COLO668 (cell line): ENCODE measurements at regions not wholly inside any gene's neighbourhood (a gene's known extent, or its start where the extent isn't known, plus 50 kb on each side); places are given as distances from the start of the nearest gene placed in this dataset.

Experiments
- DNase-seq: peaks from one replicate; lab custom pipeline; 2025; ENCODE audit not compliant: unreplicated experiment; lab: John Stamatoyannopoulos, UW

DNA sequence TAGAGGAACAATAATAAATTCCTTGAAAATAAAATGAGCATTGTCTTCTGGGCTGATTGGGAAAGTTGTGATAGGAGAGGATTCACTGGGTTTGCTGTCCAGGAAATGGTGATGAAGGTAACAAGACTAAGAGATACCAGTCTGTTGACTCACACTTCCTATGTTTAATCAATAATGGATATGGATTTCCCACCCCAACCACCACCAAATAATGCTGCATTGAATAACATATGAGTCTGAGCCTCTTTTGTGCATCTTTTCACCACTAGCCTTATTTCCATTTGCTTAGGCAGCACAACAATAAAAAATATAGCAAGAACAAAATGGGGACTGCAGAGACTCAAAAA is 120.2 kb upstream of the NFIB start:
- no peak for DNase-seq

DNA sequence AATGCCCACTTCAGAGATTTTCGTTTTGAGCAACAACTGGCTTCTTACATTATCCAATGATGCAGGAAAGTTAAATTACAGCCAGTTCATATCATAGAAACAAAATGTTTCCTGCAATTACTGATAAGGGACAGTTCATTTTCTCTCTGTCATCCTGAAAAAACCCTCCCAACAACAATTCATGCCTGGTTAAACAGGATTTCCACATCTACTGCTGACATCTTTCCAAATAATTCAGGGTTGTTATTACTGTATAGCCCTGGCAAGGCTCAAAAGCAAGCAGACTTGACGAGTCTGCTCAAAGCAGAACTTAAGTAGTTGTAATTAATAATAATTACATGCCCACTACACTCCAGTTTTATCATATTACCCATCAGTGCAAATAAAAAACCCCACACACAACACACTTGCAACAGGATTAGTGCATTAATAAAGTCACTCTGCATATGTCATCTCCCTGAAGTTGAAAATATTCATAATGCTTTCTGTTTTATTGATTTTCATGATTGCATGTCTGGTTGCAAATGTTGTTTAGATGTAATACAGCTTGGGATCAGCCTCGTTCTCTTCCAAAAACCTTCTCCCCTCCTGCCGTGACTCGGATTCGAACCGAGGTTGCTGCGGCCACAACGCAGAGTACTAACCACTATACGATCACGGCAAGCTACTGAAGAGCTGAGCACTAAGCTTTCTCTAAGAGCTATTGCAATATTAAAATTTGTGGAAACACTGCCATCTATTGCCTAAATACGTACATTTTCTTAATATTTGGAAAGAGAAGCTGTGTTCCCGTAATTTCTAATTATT is 119.6 kb upstream of the NFIB start:
- no peak for DNase-seq

DNA sequence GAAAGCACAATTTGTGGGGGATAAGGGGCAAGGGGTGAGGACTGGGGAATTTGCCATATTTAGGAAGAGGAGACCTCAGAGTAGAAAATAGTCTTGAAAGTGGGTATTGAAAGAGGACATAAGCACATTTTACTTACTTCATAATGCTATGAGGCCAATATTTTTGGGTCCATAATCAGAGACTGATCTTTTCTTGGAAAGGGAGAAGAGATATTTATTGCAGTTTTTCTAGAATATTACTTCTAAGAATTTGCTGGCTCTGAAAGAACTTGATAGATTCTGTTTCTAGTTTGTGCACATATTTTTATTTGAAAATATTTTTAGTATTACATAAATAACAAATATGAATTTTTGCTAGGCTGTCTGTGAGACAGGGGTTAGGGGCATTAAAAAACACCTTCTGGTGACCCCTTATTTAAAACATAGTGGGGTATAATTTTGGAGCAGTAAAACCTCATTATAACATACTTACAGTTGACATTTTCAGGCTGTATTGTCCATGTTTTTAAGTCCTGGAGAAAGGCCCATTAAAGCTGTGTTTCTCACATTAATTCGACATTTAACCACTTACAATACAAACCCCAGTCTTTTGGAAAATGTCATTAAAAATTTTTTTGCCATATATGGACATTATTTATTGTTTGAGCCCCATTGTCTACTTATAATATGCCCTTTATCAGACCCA is 118.9 kb upstream of the NFIB start:
- DNase-seq, result no peak

DNA sequence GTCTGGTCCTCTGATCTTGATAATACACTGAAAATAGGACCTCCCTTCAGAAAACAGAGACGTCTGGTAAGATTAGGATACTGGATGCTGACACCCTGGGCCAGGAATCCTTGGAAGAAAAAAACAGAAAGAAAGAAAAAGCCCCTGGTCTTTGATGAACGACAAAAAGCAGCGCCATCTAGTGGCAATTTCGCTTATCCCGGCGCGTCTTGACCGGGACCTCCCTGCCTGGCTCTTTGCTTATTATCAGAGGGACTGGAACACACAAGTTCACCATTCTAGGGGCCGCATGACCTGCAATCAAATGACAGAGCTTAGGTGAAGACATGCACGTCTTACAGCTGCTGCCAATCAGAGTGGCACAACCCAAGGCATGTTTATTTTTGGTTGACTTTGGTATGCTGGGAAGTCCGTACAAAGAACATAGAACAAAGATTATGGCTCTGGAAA is 114.9 kb upstream of the NFIB start:
- peak; percentile 68 for DNase-seq

DNA sequence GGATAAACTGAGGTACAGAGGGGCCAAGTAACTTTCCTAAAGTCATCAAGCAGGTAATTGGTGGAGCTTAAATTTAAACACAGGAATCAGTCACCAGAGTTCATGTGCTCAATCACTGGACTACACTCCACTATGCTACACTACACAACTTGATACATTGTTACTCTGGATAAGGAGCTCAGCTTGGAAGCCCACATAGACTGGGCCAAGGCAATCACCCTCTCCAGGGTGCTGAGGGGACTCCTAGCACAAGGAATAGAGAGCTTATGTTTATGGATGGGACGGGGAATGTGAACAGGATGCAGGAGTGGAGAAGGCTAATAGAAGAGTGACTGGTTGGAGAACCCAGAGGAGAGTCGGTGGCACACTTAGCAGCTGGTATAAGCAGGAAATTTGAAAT is 113.5 kb upstream of the NFIB start:
- DNase-seq, result no peak

DNA sequence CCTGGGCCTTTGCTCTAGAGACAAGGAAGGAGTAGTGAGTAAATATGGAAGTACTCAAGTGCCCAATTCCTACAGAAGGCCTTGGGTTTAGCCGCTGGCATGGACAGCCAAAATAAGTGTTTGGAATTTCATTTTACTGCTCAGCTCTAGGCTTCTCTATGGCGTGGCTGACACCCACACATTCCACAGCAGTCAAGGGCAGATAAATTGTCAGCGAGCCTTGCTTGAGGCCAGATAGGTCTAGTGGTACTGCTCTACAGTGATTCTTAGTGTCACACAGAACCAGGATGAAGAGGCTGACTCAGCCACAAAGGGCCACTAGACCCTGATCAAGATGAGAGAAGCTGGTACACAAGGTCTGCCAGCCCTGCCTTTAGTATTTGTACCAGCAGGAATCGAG is 111.0 kb upstream of the NFIB start:
- no peak for DNase-seq

DNA sequence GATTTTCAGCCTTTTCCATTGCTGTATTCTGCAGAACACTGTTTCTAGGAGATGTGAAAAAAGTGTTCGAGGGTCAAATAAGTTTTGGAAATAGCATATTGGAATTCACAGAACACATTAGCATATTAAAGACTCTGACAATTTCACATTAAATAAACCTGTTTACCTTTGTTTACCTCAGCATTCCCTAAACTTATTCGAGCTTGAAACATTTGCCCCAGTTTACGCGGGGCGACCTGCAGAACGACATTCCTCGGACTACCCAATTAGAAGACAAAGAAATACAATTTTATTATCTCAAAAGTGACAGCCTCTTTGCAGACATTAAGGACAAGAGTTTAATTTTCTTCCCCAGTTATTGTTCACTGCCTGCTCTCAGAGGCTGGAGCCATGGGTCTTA is 110.3 kb upstream of the NFIB start:
- no peak for DNase-seq

DNA sequence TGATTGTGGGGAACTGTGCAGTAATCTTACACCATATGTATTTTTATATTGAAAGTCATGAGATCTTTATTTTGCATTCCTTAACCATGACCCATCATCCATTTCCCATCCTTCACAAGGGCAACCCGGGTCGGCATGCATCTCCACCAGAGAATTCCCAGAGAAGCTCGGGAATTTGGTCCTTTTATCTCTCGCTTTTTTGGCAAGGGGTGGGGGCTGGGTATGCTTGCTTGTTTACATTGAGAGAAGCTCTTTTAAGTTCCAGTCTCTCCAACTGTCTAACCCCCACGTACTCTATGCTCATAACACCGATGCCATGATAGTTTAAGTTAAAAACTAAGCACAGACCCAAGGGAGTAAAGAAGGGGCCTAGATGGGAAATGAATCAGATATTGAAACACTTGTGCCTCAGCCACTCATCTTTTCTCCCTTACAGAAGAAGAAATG is 109.9 kb upstream of the NFIB start:
- DNase-seq, result no peak

DNA sequence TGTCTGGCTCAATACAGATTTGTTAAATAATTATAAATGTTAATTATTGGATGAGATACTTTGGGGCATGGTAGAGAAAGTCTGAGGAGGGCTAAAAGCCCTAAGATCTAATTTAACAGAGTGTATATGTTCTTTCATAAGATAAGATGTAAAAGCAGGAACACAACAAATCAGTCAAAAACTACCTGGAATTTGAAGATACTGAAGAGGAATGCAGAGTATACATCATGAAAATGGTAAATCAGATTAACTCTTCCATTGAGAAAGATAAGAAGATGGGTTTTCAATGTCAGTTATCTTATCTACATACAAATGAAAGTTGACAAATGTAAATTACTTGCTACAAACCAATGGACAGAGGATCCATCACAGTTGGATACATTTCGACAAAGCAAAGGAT is 107.3 kb upstream of the NFIB start:
- DNase-seq, result no peak

DNA sequence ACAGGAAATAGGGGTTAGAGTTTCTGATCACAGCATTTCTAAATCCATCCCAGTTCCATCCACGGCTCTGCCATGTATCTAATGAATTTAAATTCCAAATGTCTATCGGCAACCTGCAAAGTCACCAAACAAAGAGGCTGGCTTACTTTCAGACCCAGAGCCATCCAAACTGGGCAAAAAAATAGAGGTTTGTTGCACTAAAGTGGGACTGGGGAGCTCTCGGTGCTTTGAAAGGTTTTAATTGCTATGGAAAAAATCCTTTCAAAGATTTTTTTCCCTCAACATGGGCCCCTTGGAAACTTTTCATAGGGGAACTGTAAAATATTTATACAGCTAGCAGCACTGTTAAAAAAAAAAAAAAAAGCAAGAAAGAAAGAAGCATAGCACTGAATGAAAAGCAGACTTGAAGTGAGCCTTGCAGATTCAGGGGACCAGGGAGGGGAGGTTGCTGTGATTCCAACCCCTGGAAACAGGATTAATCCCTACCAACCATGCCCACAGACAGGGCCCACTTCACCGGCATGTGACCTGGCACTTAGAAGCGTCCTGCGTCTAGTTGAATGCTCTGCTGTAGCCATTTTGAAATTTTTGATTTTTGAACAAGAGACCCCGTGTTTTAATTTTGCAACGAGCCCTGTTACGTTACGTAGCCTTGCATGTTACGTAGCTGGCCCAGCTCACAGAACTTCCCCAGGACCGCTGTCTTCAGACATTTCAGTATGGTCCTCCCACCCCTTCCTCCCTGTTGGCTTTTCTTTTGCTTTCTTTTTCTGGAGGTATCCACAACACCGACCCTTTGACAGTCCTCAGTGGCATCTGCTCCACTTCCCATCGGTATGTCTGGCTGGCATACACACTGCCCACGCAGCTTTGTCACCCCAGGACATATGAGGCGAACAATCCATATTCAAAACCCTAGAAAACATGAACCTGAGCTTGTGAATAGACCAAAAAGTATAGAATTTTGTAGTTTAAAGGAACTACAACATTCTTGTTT is 105.3 kb upstream of the NFIB start:
- no peak for DNase-seq

DNA sequence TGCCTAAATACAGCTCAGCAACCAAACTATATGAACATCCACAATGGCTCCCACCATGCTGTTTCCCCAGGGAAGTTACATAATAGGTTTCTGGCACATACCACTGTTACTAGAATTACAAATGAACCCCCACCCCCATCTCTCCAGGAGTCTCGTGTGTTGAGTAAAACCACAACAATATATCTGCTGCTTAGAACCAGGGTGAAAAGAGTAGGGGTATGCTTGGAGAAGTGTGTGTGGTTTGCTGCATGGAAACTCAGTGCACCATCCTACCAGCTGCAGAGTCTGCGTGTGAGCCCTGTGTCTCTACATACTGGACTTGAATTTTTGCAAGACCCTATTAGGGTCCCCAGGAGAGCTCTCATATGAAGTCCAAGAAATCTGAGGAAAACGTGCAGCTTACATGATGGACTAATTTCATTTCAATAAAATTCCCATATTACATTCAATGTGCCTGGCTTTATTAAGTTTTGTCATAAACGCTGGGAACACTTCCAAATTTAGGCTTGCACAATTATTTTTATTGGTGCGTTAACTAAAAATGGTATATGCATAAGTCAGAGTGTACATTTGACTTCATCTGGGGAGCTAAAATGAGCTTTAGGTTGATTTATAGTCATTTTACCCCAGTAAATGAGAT is 104.5 kb upstream of the NFIB start:
- DNase-seq, result no peak

DNA sequence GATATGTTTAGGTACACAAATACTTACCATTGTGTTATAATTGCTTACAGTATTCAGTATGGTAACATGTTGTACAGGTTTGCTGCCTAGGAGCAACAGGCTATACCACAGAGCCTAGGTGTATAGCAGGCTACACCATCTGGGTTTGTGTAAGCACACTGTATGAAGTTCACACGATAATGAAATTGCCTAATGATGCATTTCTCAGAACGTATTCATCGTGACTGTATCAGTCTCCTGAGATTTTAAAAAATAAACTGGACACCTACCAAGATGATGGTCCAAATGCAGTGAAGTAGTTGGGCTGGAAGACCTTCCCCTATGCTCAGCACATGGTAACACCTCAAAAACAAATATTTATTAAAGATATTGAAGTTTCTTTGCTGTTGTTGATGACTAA is 103.3 kb upstream of the NFIB start:
- DNase-seq, result no peak

DNA sequence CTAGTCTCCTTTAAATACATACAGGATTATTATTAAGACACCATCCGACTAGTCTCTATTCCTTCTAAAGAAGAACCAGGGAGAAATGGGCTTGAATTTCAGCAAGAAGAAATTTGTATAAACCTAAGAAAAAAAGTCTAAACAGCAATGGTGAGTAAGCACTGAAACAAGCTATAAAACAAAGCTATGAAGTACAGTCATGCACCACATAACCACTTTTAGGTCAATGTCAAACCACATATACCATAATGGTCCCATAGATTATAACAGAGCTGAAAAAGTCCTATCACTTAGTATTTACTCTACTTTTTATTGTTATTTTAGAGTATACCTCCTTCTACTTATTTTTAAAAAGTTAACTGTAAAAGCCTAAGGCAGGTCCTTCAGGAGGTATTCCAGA is 102.0 kb upstream of the NFIB start:
- no peak for DNase-seq

DNA sequence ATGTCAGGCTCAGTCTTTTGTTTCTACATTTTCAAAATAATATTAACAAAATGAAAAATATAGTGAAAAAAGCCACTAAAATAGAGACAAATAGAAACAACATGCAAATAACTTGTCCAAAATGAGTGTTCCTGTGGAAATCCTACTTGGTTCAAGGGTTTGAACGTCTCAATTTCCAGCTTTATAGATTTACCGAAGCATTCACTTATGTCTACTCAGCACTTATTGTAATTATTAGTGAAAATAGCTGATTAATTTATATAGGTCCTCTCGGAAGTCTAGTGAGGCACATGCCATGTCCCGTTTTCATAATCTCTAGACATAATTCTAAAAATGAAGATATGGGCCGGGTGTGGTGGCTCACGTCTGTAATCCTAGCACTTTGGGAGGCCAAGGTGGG is 99.9 kb upstream of the NFIB start:
- no peak for DNase-seq

DNA sequence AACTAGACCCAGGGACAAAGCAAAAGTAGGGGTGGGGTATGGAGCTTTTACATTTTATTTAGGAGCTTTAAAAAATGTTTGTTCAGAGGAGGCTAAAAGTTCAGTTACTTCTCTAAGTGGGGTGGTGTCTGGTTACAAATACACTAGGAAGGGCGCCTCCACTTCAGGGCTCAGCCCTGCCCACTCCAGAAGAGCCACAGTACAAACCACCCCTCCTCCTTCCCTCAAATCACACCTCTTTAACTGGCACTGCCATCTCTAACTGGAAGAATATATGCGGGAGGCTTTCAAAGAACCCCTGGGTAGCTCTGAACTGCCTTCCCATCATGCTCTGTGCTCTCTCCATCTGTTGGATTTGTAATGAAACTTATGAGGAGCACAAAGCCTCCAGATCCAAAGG is 98.8 kb upstream of the NFIB start:
- no peak for DNase-seq

DNA sequence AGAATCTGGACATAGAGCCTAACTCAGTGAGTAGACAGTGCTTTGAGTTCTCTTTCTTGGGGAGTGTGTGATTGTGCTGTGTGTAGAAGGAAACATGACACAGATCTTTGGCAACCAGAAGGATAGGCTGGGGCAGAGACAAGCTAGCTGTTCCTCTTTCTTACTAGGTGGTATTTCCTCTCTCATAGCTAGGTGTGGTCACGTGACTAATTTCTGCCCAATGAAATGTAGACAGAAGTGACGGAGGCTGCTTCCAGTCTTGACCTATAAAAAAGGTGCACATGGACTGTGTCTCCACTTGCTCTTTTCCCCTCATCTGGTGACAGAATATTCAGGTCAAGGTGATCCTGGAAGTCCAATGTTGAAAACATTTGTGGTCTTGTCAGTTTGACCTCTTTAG is 92.5 kb upstream of the NFIB start:
- DNase-seq, result no peak

DNA sequence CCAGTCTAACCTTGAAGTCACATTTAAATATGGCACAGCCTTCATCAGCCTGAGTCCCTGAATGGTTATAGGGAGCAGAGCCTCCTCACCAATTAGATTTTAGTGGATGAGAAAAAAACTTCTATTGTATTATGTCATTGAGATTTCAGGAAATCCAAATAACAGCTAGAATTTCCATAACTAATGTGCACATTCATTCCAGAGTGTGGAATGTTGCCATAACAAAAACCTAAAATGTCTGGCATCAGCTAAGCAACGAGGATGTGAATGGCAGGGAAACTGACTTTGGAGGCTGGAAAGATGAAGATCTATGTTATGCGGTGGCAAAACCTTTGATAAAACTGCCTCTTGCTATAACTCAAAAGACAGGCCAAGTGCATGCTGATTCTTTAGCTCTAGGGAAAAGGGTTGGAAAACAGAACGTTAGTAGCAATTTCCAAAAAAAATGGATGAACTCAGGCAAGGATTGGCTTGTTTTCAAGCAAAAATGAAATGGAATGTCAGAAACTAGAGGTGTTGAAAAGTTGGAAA is 91.3 kb upstream of the NFIB start:
- DNase-seq, result no peak

DNA sequence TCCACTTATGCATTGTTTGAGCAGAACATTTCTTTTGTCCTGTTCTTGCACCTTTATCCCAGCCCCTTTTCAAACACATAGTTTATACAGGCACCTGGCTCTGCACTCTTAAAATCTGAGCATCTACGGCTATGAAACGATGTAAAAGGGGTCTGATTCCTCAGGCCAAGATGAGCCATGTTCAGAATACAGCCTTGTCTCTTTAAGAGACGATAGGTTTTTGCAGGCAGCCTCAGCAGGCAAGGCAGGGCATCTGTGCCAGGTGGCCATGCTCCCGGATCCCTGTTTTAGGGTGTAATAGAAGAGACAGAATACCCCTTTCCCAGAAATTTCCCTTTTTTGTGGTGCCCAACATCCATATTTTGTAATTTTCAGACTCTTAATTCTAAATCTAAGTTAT is 89.1 kb upstream of the NFIB start:
- DNase-seq, result no peak

DNA sequence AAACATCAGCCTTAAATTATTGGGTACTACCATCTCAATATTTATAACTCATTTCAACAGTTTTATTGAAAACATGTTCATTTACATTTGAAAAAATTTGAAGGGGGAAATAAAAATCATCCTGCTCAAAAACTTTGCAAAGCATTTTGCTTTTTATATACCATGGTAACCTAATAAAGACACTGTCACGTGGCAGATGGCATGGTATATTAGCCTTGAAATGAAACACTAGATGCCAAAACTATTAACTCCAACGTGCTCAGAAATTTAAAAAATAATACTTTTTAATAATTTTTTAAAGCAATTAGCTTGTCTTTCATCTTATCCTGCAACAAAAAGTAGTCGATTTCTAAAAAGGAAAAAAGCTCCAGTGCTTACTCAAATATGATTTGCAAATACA is 88.6 kb upstream of the NFIB start:
- no peak for DNase-seq

DNA sequence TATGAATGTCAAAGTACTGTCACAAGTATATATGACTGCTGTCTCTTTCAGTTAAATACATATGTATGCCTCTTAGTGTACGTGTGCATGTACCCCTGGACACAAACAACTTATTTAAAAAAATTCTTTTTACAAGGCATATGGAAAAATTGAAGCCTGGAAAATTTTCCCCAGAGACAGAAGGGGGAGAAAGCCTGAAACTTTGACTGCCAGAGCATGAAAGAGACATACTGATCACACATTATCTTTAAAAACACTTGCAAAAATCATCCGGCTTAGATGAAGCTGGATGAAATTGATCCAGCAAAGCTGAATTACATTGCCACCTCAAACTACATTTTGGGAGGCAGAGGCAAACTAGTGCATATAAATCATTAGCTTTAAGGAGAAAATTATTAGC is 88.0 kb upstream of the NFIB start:
- DNase-seq, result no peak

DNA sequence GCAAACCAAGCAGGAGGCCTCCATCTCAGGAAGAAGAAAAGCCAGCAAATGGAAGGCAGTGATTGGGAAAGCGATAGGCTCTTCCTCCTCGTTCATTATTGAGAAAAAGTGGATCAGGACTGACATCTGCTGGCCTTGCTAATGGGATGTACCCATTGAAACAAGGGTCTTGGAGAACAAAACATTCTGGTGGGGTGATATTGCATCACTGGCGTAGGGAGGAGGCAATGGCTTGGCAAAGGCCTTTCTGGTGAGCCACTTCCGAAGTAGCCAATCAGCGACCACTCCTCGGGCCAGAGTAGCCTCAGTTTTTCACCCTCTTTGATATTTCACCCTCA is 86.7 kb upstream of the NFIB start:
- peak; percentile 32 for DNase-seq
